Activated naive CD4-positive, alpha-beta T cell treated with anti-CD3 and anti-CD28 coated beads for 36 hours (primary cell): ENCODE measurements at regions not wholly inside any gene's neighbourhood (a gene's known extent, or its start where the extent isn't known, plus 50 kb on each side); places are given as distances from the start of the nearest gene placed in this dataset.

Experiments used
- CTCF ChIA-PET: fragments of 350-600 bp; sonication (Branson Sonifier 250); formaldehyde crosslinking; loops from one replicate; lab custom pipeline; 2021; ENCODE audit warnings: antibody characterized with exemption; lab: Charles Lee
- DNase-seq: peaks from one replicate; pipeline ENCODE4 v3.0.0-alpha.2; 2020
- H3K27ac Mint-ChIP-seq: one replicate; pipeline ENCODE4 v1.8.0; 2021; ENCODE audit warnings: mild to moderate bottlenecking, mixed read lengths
- H3K27me3 Mint-ChIP-seq: one replicate; pipeline ENCODE4 v1.8.0; 2021; ENCODE audit warnings: low read depth, mixed read lengths
- H3K36me3 Mint-ChIP-seq: one replicate; pipeline ENCODE4 v1.8.0; 2021; ENCODE audit warnings: low read depth, mixed read lengths
- H3K4me1 Mint-ChIP-seq: one replicate; pipeline ENCODE4 v1.8.0; 2021; ENCODE audit warnings: low read depth, mixed read lengths
- H3K4me3 Mint-ChIP-seq: one replicate; pipeline ENCODE4 v1.8.0; 2021; ENCODE audit warnings: mild to moderate bottlenecking, moderate library complexity, mixed read lengths
- H3K9me3 Mint-ChIP-seq: one replicate; pipeline ENCODE4 v1.8.0; 2021; ENCODE audit warnings: mixed read lengths
- intact Hi-C: fragments of 100-400 bp; cut with micrococcal nuclease; formaldehyde crosslinking; loops from one replicate; pipeline ENCODE4 v1.15.1; 2023

DNA sequence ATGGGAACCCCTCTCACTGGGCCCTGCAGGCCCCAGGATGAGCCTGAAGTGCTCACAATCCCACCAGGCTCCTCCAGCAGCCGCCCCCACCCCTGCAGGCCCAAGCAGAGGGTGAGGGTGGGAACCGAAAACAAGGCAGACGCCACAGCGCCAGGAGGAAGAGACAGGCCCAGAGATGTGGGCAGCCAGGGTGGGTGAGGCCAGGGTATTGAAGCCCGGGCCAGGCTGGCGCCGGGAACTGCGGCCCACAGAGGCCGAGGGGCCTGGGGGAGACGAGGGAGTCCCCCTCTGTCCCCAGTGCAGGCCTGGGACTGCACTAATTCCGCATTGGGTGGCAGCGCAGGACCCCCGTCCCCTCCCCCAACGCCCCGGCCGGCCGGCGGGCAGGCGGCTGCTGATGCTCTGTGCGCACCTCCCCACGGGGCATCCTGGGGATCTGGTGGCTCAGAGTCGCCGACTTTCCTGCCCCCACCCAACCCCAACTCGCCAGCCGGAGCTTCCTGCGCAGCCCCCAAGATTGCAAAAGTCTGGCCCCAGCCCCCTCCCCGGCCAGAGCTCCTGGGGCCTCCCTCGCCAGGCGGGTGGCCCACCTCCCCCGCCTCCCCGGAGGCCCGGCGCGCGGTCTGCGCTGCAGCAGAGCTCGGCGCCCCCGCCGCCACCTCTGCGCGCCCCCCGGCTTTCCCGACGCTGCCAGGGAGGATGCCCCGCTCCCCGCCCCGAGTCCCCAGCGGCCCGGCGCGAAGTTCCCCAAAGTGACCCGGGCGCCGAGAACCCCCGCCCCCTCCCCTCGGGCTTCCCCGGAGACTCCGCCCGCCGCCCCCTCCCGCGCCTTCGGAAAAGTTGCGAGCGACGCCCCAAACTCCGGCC lies 107.8 kb downstream of the ENGASE start:
- Mint-ChIP-seq H3K4me1 (peaks cover 3% of the 10 kb centered on the region), H3K27me3 (peaks cover 35% of the 10 kb centered on the region), H3K36me3 (no peaks in the 10 kb centered on the region), H3K27ac (no peak overlapping the region), H3K4me3 (no peak overlapping the region), H3K9me3 (no peaks in the 10 kb centered on the region)
- CTCF ChIA-PET: no interaction called here
- intact Hi-C loops: no loop called here
- no peak for DNase-seq

DNA sequence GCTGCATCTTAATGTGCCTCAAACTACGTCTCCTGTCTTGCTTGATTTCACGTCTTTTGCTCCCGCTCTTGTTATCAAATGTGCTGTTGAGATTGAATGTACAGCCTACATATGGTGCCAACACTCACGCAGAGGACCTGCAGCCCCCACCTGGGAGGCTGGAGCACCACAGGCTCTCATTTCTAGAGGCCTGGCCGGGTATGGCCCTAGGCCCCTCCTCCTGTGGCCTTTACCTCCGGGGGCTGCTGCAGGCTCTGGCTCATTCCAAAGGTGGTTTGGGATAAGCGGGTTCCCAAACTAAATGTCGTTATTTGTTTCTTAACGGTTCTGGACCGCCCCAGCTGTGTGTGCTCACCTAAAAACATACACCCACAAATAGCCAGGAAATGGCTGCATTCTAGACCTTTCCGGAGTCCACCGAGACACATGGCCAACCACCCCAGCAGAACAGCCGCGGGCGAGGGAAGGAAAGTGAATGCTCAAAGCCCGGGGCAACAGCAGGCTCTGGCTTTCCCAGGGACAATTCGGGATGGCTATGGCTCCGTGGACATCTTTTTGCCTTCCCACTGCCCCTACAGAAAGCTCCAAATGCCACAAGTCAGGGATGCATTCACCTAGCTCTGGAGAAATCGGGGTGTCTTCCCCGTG lies 105.9 kb downstream of the ENGASE start:
- no peak overlapping the region for H3K27ac Mint-ChIP-seq
- peaks cover 3% of the 10 kb centered on the region for H3K4me1 Mint-ChIP-seq
- no peak overlapping the region for H3K4me3 Mint-ChIP-seq
- CTCF ChIA-PET: no interaction called here
- intact Hi-C loops: no loop called here
- H3K36me3 Mint-ChIP-seq: no peaks in the 10 kb centered on the region
- no peak for DNase-seq
- peaks cover 24% of the 10 kb centered on the region for H3K27me3 Mint-ChIP-seq
- H3K9me3 Mint-ChIP-seq: no peaks in the 10 kb centered on the region

DNA sequence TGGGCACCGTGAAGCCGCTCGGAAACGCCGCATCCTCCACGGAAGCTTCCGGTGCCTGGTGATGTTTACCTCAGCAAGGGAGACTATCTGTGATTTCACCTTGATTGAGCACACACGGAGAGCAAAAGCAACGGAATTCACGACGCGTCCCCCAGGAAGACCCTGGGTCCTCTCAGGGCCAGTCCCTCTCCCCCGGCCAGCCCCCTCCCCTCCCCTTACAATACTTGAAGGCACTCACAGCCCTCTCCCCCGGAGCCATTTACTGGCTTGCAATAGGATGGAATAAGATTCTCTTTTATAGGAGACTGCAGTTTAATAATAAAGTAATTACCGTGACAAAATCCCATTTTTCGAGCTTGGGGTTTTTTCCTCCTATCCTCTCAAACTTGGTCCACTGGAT lies 104.7 kb downstream of the ENGASE start:
- H3K9me3 Mint-ChIP-seq: no peaks in the 10 kb centered on the region
- no peak overlapping the region for H3K4me3 Mint-ChIP-seq
- intact Hi-C loops: no loop called here
- peaks cover 3% of the 10 kb centered on the region for H3K4me1 Mint-ChIP-seq
- CTCF ChIA-PET: no interaction called here
- no peaks in the 10 kb centered on the region for H3K36me3 Mint-ChIP-seq
- H3K27me3 Mint-ChIP-seq: peaks cover 14% of the 10 kb centered on the region
- no peak for DNase-seq
- no peak overlapping the region for H3K27ac Mint-ChIP-seq

DNA sequence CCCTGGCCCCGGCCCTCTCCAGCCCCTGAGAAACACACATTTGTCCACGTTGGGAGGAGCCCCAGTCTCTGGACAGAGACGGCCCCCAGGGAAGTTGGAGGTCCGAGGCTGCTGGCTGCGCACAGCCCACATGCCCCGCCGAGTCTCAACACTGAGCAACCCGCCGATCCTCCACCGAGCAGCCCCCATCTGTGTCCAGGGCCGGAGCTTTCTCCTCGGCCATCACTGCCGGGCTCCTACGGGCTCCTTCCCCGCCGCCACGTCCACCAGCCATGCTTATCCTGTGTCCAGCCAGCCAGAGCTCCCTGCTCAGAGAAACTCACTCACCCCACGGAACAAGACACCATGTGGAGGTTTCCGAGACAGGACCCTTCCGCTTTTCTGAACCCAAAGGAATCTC lies 103.3 kb downstream of the ENGASE start:
- no peaks in the 10 kb centered on the region for H3K9me3 Mint-ChIP-seq
- no peak overlapping the region for H3K4me3 Mint-ChIP-seq
- no peak for DNase-seq
- no peaks in the 10 kb centered on the region for H3K36me3 Mint-ChIP-seq
- CTCF ChIA-PET: no interaction called here
- peaks cover 5% of the 10 kb centered on the region for H3K27me3 Mint-ChIP-seq
- intact Hi-C loops: no loop called here
- no peak overlapping the region for H3K27ac Mint-ChIP-seq
- no peaks in the 10 kb centered on the region for H3K4me1 Mint-ChIP-seq

DNA sequence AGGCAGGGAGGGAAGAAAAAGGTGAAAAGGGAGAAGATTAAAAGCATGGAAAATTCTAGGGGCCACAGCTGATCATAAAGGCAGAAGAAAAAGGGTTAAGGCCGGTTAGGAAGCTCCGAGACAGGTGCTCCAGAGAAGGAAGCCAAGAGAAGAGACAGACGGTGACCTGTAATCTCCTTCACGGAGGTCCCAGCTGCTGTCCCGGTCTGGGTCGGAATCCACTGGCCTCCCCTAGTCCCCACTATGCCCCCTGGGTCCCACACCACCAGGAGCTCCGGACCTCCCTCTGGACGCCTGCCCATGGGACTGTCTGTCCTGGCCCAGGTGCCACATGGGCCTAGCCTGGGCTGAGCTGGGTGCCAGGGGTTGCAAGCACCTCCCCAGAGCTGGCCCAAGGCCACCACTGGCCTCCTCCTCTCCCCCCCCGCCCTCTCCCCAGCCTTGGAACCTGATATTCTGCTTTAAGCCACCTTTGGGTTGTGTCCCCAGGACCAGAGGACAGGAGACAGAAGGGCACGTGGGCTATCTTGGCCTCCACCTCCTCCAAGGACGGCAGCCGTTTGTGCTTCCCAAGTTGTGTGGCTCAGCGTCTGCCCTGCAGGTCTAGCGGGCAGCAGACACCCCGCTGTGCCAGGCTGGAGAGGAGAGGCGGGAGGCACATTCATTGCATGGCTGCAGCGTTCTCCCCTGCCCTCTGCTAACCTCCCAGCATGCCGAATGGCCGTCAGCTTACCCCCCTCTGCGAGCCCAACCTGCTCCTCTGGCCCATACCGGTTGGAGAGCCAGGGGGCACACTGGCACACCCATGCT lies 102.4 kb downstream of the ENGASE start:
- Mint-ChIP-seq H3K4me1 (no peaks in the 10 kb centered on the region), H3K27me3 (peaks cover 4% of the 10 kb centered on the region), H3K27ac (no peak overlapping the region), H3K4me3 (no peak overlapping the region), H3K36me3 (no peaks in the 10 kb centered on the region), H3K9me3 (no peaks in the 10 kb centered on the region)
- DNase-seq: no peak
- CTCF ChIA-PET: interaction anchor here (0.7 kb wide), 1 partner anchor 28 kb away, joined by 3 read pairs; no protein-coding TSS in a partner anchor
- intact Hi-C loops: no loop called here

DNA sequence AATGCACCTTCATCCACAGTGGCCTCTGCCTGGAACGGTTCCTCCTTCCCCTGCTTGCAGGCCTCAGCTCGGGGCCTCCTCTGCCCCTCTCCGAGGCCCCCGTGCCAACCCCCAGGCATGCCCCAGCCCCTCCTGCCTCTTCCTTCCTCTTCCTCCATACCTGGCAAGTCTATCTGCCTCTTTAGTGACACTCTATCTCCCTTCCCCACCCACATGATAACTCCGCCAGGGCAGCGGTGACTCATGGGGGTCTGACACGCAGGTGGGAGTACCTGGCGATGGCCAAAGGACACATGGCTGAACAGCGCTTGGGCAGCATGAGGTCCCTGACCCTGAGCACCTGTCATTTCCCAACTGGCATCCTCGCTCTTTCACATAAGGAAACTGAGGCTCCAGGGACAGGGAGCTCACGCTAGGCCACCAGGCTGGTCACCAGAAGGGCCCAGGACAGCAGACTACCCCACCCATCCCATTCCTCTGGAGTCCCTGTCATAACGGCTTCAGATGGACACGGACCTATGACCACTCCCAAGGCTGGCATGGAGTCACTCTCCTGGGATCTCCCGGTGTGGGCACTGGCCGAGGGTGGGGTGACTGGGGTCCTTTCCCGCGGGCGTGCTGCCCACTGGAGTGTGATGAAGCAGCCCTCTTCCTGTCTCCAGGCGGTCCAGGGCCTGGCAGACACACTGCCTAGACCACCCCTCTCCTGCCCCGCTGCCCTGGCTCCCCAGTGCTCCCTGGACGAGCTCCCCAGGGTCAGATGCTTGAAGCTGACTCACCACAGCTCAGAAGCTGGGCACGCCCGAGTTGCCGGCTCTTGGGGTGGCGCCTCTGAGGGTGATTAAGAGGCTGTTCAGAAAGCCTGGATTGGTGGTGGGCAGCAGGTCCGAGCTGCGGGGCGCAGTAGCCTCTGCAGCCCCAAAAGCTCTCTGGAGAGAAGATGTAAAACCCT lies 100.6 kb downstream of the ENGASE start:
- DNase-seq: no peak
- intact Hi-C loops: no loop called here
- H3K4me1 Mint-ChIP-seq: no peaks in the 10 kb centered on the region
- no peak overlapping the region for H3K27ac Mint-ChIP-seq
- no peaks in the 10 kb centered on the region for H3K9me3 Mint-ChIP-seq
- CTCF ChIA-PET: no interaction called here
- H3K36me3 Mint-ChIP-seq: no peaks in the 10 kb centered on the region
- no peak overlapping the region for H3K4me3 Mint-ChIP-seq
- H3K27me3 Mint-ChIP-seq: no peaks in the 10 kb centered on the region

DNA sequence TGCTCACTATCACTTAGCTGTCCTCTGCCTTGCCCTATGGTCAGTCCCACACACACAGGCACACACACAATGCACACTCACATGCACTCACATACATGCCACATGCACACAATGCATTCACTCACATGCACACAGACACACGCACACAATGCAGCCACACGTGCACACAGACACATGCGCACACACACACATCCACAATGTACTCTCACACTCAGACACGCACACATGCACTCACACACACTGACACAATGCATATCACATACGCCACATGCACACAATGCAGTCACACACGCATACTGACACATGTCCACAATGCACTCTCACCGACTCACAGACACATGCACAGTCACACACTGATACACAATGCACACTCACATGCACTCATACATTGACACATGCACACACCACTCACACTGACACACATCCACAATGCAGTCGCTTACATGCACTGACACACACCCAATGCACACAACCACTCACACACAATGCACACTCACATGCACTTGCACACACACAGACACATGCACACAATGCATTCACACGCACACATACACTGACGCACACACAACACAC lies 99.7 kb downstream of the ENGASE start:
- Mint-ChIP-seq H3K9me3 (no peaks in the 10 kb centered on the region), H3K4me1 (no peaks in the 10 kb centered on the region), H3K27me3 (no peaks in the 10 kb centered on the region), H3K4me3 (no peak overlapping the region), H3K27ac (no peak overlapping the region), H3K36me3 (no peaks in the 10 kb centered on the region)
- no peak for DNase-seq
- intact Hi-C loops: no loop called here
- CTCF ChIA-PET: no interaction called here

DNA sequence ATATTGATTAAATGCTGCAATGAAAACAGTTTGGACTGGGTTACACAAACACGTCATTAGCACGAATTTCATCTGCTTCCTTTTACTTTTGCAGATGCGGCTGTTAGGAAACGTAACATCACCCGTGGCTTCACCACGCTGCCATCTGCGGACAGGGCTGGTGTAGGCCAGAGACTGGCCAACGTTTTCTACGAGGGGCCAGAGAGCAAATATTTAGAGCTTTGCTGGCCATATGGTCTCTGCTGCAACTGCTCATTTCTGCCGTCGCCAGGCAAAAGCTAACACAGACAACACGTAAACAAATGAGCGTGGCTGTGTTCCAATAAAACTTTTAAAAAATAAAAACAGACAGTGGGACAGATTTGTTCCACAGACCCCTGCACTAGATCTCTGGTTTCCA lies 96.6 kb downstream of the ENGASE start:
- H3K9me3 Mint-ChIP-seq: no peaks in the 10 kb centered on the region
- H3K4me3 Mint-ChIP-seq: no peak overlapping the region
- no peaks in the 10 kb centered on the region for H3K36me3 Mint-ChIP-seq
- no peak for DNase-seq
- no peaks in the 10 kb centered on the region for H3K4me1 Mint-ChIP-seq
- CTCF ChIA-PET: no interaction called here
- no peak overlapping the region for H3K27ac Mint-ChIP-seq
- H3K27me3 Mint-ChIP-seq: no peaks in the 10 kb centered on the region
- intact Hi-C loops: no loop called here

DNA sequence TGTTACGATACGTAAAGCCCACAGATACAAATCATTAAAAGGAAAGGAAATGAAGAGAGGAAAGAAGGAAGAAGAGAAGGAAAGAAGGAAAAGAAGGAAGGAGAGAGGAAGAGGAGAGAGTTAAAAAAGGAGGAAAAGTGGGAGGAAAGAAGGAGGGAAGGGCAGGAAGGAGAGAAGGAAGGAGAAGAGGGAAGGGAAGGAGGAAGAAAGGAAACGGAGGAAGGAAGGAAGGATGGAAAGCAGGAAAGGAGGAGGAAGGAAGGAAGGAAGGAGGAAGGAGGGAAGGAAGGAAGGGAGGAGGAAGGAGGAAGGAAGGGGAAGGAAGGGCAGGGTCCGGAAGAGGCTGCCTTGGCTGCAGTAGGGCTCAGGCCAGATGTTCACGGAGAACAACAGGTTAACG lies 95.2 kb downstream of the ENGASE start:
- no peak overlapping the region for H3K27ac Mint-ChIP-seq
- intact Hi-C loops: no loop called here
- H3K9me3 Mint-ChIP-seq: no peaks in the 10 kb centered on the region
- no peaks in the 10 kb centered on the region for H3K36me3 Mint-ChIP-seq
- no peaks in the 10 kb centered on the region for H3K4me1 Mint-ChIP-seq
- H3K27me3 Mint-ChIP-seq: no peaks in the 10 kb centered on the region
- no peak overlapping the region for H3K4me3 Mint-ChIP-seq
- DNase-seq: no peak
- CTCF ChIA-PET: no interaction called here

DNA sequence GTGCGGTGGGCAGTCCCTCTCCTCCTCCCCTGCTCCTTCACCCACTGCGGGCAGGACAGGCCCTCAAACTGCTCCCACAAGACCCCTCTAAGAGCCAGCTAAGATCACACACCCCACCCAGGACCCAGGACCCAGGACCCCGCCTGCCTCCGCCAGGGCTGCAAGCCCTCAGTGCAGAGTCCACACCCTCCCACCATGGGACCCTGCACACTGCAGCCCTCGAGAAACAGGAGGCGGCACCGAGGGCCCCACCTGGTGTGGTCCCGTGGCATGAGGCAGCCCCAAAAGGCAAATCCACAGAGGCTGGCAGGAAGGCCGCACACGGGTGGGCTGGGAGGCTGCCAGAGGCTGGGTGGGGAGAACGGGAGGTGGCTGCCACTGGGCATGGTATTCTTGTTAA lies 94.7 kb downstream of the ENGASE start:
- Mint-ChIP-seq H3K27me3 (no peaks in the 10 kb centered on the region), H3K27ac (no peak overlapping the region), H3K36me3 (no peaks in the 10 kb centered on the region), H3K9me3 (no peaks in the 10 kb centered on the region), H3K4me1 (no peaks in the 10 kb centered on the region), H3K4me3 (no peak overlapping the region)
- CTCF ChIA-PET: no interaction called here
- intact Hi-C loops: no loop called here
- DNase-seq: no peak

DNA sequence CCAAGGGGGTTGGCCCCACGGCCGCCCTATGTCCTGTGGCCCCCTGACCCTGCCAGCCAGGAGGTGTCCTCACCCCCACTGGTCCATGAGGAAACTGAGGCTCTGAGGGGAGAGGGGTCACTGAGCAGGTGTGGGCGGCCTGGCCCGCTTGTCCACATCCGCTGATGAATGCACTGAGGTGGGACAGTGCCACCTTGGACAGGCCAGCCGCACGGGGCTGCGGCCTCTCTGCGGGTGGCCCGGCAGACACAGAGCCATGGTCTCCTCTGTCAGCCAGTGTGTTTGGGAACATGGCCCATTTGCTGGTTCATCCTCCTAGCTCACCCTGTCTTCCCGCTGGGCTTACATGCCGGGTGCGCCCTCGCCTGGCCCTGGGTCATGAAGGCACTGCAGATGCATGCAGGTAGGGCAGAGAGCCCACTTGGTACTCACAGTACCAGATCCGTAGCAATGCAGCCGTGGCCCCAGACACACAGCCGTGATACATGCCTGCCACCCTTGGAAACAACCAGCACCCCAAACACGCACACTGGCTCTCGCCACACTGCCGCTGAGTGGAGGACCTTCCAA lies 93.9 kb downstream of the ENGASE start:
- Mint-ChIP-seq H3K36me3 (no peaks in the 10 kb centered on the region), H3K27ac (no peak overlapping the region), H3K27me3 (no peaks in the 10 kb centered on the region), H3K9me3 (no peaks in the 10 kb centered on the region), H3K4me3 (no peak overlapping the region), H3K4me1 (no peaks in the 10 kb centered on the region)
- intact Hi-C loops: no loop called here
- no peak for DNase-seq
- CTCF ChIA-PET: no interaction called here
